Endothelial cell of umbilical vein (primary cell): ENCODE measurements at regions not wholly inside any gene's neighbourhood (a gene's known extent, or its start where the extent isn't known, plus 50 kb on each side); places are given as distances from the start of the nearest gene placed in this dataset.
"Not testable (repeated sequence)": the region's sequence is repeated elsewhere in the genome, so short reads cannot be mapped to it uniquely, and the experiment has no call there.

ENCODE experiments used
- BruUV-seq: library from RNA; stranded (reverse); fragments of 400-500 nt; replicated peaks from 2 replicates; lab custom pipeline; 2021; lab: Mats Ljungman, UMichigan
- CTCF ChIA-PET: fragments of 300-600, 350-600 bp; sonication (Branson Sonifier 250); formaldehyde crosslinking; loops from one replicate; lab custom pipeline; 2021; ENCODE audit warnings: antibody characterized with exemption, inconsistent platforms; lab: Charles Lee
- POLR2A ChIA-PET: fragments of 300-600, 350-600 bp; sonication (Branson Sonifier 250); formaldehyde crosslinking; loops from one replicate; lab custom pipeline; 2021; ENCODE audit warnings: antibody characterized with exemption, inconsistent platforms; lab: Charles Lee
- DNase-seq: peaks from one replicate; pipeline ENCODE4 v3.0.0-alpha.2; 2011; ENCODE audit warnings: low read depth, low spot score
- FAIRE-seq: peaks from 2 replicates; lab custom pipeline; 2011; peaks lifted over from hg19 to GRCh38; lab: Jason Lieb, UNC
- H2AFZ ChIP-seq: 2 replicates; pipeline ENCODE4 v1.6.0; 2012; ENCODE audit warnings: low read depth, low read length, control low read depth, inconsistent platforms
- H3K27ac ChIP-seq: 2 replicates; pipeline ENCODE4 v1.5.1; 2011; ENCODE audit warnings: low read depth, mild to moderate bottlenecking, control low read depth, low read length, moderate library complexity; ENCODE audit not compliant: insufficient read depth
- H3K27me3 ChIP-seq, 2 experiments: 2 replicates each; pipeline versions ENCODE4 v1.6.0 to v1.6.1; 2011; ENCODE audit warnings: low read length in 2 of 2, mixed read lengths in 1 of 2; ENCODE audit not compliant: control insufficient read depth in 2 of 2, insufficient read depth in 2 of 2
- H3K36me3 ChIP-seq, 2 experiments: 2 replicates in 1 of 2; 3 replicates in 1 of 2; pipeline ENCODE4 v1.5.1; 2011; ENCODE audit warnings: low read length in 2 of 2, mild to moderate bottlenecking in 1 of 2, moderate library complexity in 1 of 2; ENCODE audit not compliant: control insufficient read depth in 2 of 2, insufficient read depth in 2 of 2; ENCODE audit errors: extremely low read depth in 1 of 2
- H3K4me1 ChIP-seq: 3 replicates; pipeline ENCODE4 v1.5.1; 2011; ENCODE audit warnings: mild to moderate bottlenecking, low read length; ENCODE audit not compliant: control insufficient read depth, insufficient read depth; ENCODE audit errors: extremely low read depth
- H3K4me2 ChIP-seq: 2 replicates; pipeline ENCODE4 v1.6.1; 2011; ENCODE audit warnings: low read length, control low read depth, mixed read lengths; ENCODE audit not compliant: insufficient read depth
- H3K4me3 ChIP-seq, 3 experiments: fragments of 200-600 bp in 1 of 3; sonication (generic), shearing (Covaris generic) in 1 of 3; replicated peaks in 1 of 3; 2 replicates each; pipeline ENCODE4 v1.5.1; 2011 to 2016; ENCODE audit warnings: control low read depth in 3 of 3, low read length in 3 of 3, mild to moderate bottlenecking in 2 of 3, inconsistent platforms in 1 of 3, low read depth in 1 of 3, moderate library complexity in 1 of 3; ENCODE audit not compliant: insufficient read depth in 1 of 3
- H3K79me2 ChIP-seq: 2 replicates; pipeline ENCODE4 v1.6.0; 2012; ENCODE audit warnings: low read length, inconsistent platforms; ENCODE audit not compliant: control insufficient read depth, insufficient read depth
- H3K9ac ChIP-seq: replicated peaks from 2 replicates; pipeline ENCODE3; 2011; ENCODE audit warnings: low read length, control low read depth; ENCODE audit not compliant: insufficient read depth; ENCODE audit errors: extremely low read depth
- H3K9me1 ChIP-seq: replicated peaks from 3 replicates; pipeline ENCODE4 v1.6.0; 2011; ENCODE audit warnings: mild to moderate bottlenecking, low read length; ENCODE audit not compliant: control insufficient read depth, insufficient read depth; ENCODE audit errors: extremely low read depth
- H3K9me3 ChIP-seq: replicated peaks from 2 replicates; pipeline ENCODE4 v1.5.1; 2012; ENCODE audit warnings: low read length, inconsistent platforms; ENCODE audit not compliant: control insufficient read depth, insufficient read depth
- H4K20me1 ChIP-seq: replicated peaks from 2 replicates; pipeline ENCODE3; 2011; ENCODE audit warnings: mild to moderate bottlenecking, low read length; ENCODE audit not compliant: control insufficient read depth, insufficient read depth; ENCODE audit errors: extremely low read depth
- EZH2 ChIP-seq: IDR thresholded peaks from 2 replicates; pipeline ENCODE4 v1.6.1; 2012; ENCODE audit warnings: borderline replicate concordance, low read depth, mild to moderate bottlenecking, moderate library complexity, low read length, inconsistent platforms; ENCODE audit not compliant: severe bottlenecking
- FOS ChIP-seq: IDR thresholded peaks from 2 replicates; pipeline ENCODE4 v1.6.1; 2011; ENCODE audit warnings: mild to moderate bottlenecking, low read length, moderate library complexity, borderline replicate concordance; ENCODE audit not compliant: insufficient read depth
- JUN ChIP-seq: IDR thresholded peaks from 2 replicates; pipeline ENCODE4 v1.6.1; 2011; ENCODE audit warnings: borderline replicate concordance, low read depth; ENCODE audit not compliant: insufficient read length, insufficient read depth
- MYC ChIP-seq: IDR thresholded peaks from one replicate; pipeline ENCODE4 v1.6.1; 2011; ENCODE audit warnings: mild to moderate bottlenecking, low read depth, low read length
- POLR2A ChIP-seq: IDR thresholded peaks from 2 replicates; pipeline ENCODE4 v1.6.1; 2012; ENCODE audit warnings: low read depth, mild to moderate bottlenecking, control low read depth, low read length
- POLR2AphosphoS5 ChIP-seq: IDR thresholded peaks from 2 replicates; pipeline ENCODE4 v1.6.1; 2012; ENCODE audit warnings: low read depth, mild to moderate bottlenecking, control low read depth, low read length, moderate library complexity; ENCODE audit not compliant: insufficient read depth
- dilution Hi-C: fragments of 300-500 bp; cut with MboI; formaldehyde crosslinking; loops from one replicate; pipeline ENCODE4 v1.15.0; 2019; ENCODE audit warnings: low sequenced_read_pairs; ENCODE audit not compliant: extremely low pct_ligation_motif_present
- intact Hi-C: fragments of 100-400 bp; cut with micrococcal nuclease; formaldehyde crosslinking; loops from one replicate; pipeline ENCODE4 v1.10.0; 2022
- TF ChIP-seq, protein P1 (sequence below): IDR thresholded peaks from 2 replicates; pipeline ENCODE4 v1.6.1; 2011; ENCODE audit not compliant: insufficient read depth, insufficient read length
- TF ChIP-seq, protein P2 (sequence below), 2 donors: IDR thresholded peaks; 1 replicate in 1 of 2; 2 replicates in 1 of 2; pipeline ENCODE4 v1.5.1; 2011; ENCODE audit warnings: low read length in 2 of 2, mild to moderate bottlenecking in 2 of 2, moderate library complexity in 2 of 2, control low read depth in 1 of 2, inconsistent platforms in 1 of 2, low read depth in 1 of 2; ENCODE audit not compliant: insufficient read depth in 1 of 2; ENCODE audit errors: extremely low read depth in 1 of 2

DNA sequence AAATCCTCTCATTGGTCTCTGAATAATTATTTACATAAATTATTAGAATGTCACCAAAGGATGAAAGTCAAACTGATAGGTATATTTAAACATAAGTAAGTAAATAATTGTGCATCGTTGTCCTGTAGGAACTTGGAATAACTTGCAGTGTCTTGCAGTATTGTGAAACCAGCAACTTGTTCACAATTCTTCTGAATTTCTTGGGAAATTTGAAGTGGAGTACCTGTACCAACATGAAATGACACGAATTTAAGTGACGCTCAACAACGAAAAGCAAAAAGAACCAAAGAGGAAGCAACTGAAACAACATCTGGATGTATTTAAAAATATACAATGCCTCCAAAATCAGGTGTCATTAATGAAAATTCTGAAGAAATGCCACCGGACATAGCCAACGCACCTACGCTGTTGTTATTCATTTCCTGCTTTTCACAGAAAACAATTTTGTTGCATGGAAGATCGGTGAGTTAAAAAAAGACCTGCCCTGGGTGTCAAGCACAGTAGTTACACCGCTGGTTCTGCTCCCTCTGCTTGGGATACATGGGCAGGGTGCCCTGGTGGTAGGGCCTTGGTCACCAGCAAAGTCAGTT lies 112.5 kb downstream of the RPLP1 start:
- dilution Hi-C loops, result no loop called here

DNA sequence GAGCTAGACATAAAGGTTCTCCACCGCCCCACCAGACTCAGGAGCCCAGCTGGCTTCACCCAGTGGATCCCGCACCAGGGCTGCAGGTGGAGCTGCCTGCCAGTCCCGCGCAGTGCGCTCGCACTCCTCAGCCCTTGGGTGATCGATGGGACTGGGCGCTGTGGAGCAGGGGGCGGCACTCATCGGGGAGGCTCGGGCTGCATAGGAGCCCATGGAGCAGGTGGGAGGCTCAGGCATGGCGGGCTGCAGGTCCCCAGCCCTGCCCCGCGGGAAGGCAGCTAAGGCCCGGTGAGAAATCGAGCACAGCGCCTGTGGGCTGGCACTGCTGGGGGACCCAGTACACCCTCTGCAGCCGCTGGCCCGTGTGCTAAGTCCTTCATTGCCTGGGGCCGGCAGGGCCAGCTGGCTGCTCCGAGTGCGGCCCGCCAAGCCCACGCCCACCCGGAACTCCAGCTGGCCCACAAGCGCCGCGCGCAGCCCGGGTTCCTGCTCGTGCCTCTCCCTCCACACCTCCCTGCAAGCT lies 114.7 kb downstream of the RPLP1 start:
- H3K9ac ChIP-seq, BruUV-seq, DNase-seq, H3K4me3 ChIP-seq, H3K79me2 ChIP-seq, H3K27ac ChIP-seq, H3K9me3 ChIP-seq, H3K4me2 ChIP-seq, POLR2A ChIA-PET, H4K20me1 ChIP-seq, H3K36me3 ChIP-seq, H3K27me3 ChIP-seq, H3K9me1 ChIP-seq, H3K4me1 ChIP-seq, H2AFZ ChIP-seq, CTCF ChIA-PET, intact Hi-C loops, FAIRE-seq, dilution Hi-C loops: not testable (repeated sequence)

More for the DNA sequence above, 112.5 kb downstream of the RPLP1 start:
- intact Hi-C loops, result no loop called here
- FAIRE-seq (no peak), DNase-seq (no peak)
- Histone ChIP-seq H3K4me3 (no peak overlapping the region), H3K9me3 (no peaks in the 10 kb centered on the region), H3K4me2 (no peak overlapping the region), H3K9ac (no peak overlapping the region), H3K36me3 (no peaks in the 10 kb centered on the region), H3K79me2 (no peaks in the 10 kb centered on the region), H3K4me1 (no peaks in the 10 kb centered on the region), H3K27ac (no peak overlapping the region), H3K9me1 (no peaks in the 10 kb centered on the region), H4K20me1 (no peaks in the 10 kb centered on the region), H2AFZ (no peak overlapping the region), H3K27me3 (no peaks in the 10 kb centered on the region)
- TF ChIP-seq, protein P1, sequence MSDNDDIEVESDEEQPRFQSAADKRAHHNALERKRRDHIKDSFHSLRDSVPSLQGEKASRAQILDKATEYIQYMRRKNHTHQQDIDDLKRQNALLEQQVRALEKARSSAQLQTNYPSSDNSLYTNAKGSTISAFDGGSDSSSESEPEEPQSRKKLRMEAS, result no peak
- TF ChIP-seq FOS (no peak), JUN (no peak), POLR2A (no peak), MYC (no peak), EZH2 (no peak), POLR2AphosphoS5 (no peak)
- TF ChIP-seq, protein P2, sequence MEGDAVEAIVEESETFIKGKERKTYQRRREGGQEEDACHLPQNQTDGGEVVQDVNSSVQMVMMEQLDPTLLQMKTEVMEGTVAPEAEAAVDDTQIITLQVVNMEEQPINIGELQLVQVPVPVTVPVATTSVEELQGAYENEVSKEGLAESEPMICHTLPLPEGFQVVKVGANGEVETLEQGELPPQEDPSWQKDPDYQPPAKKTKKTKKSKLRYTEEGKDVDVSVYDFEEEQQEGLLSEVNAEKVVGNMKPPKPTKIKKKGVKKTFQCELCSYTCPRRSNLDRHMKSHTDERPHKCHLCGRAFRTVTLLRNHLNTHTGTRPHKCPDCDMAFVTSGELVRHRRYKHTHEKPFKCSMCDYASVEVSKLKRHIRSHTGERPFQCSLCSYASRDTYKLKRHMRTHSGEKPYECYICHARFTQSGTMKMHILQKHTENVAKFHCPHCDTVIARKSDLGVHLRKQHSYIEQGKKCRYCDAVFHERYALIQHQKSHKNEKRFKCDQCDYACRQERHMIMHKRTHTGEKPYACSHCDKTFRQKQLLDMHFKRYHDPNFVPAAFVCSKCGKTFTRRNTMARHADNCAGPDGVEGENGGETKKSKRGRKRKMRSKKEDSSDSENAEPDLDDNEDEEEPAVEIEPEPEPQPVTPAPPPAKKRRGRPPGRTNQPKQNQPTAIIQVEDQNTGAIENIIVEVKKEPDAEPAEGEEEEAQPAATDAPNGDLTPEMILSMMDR (IDR thresholded peaks at IDR 0.05; ENCODE audit: extremely low read depth in 1 of 2, insufficient read depth in 1 of 2, low read depth in 1 of 2, low read length in 2 of 2), result no peak
- CTCF ChIA-PET, result no interaction called here
- BruUV-seq, result no TSS peak
- POLR2A ChIA-PET, result interaction anchor here (0.6 kb wide), 1 partner anchor 1308 kb away, joined by 5 read pairs; no protein-coding TSS in a partner anchor
